ENCODE measurements at regions not wholly inside any gene's neighbourhood (a gene's known extent, or its start where the extent isn't known, plus 50 kb on each side); places are given as distances from the start of the nearest gene placed in this dataset.
"Not testable (repeated sequence)": the region's sequence is repeated elsewhere in the genome, so short reads cannot be mapped to it uniquely, and the experiment has no call there.

DNA sequence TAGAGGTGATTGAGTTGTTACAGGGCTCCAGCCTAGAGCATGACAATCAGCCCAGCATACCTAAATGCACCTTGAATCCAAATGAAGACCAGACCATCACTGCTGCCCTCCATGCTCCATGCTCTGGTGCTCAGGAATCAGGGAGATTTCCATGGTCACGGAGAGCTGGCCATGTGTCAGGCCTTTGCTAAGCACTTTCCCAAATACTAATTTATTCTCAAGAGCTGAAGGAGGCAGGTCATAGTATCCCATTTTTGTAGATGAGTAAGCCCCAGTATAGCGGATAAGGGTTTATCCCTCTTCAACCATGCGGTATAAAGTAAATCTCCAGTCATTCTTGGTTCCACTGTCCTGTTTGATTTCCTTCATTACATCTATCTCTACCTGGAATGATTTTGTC, 240.8 kb downstream of the TFAP2A start:
- ChIA-PET CTCF (no interaction called here), POLR2A (no interaction called here)
- intact Hi-C loops (cut with micrococcal nuclease) (no loop called here), dilution Hi-C loops (cut with MboI; ENCODE audit: extremely low pct_ligation_motif_present, low sequenced_read_pairs) (no loop called here)
- Histone ChIP-seq H3K27ac (ENCODE audit: insufficient read depth, low read depth, low read length) (no peak overlapping the region), H3K9me3 (replicated peaks; ENCODE audit: control insufficient read depth, insufficient read depth, low read length) (peaks cover 2% of the 10 kb centered on the region), H3K4me3 (replicated peaks in 1 of 3; ENCODE audit: insufficient read depth in 1 of 3, low read depth in 1 of 3, low read length in 3 of 3) (no peak overlapping the region), H3K9ac (replicated peaks; ENCODE audit: extremely low read depth, insufficient read depth, low read length) (no peak overlapping the region), H2AFZ (ENCODE audit: low read depth, low read length) (no peak overlapping the region), H4K20me1 (replicated peaks; ENCODE audit: control insufficient read depth, extremely low read depth, insufficient read depth, low read length) (no peaks in the 10 kb centered on the region), H3K9me1 (replicated peaks; ENCODE audit: control insufficient read depth, extremely low read depth, insufficient read depth, low read length) (no peaks in the 10 kb centered on the region), H3K27me3 (ENCODE audit: control insufficient read depth in 2 of 2, insufficient read depth in 2 of 2, low read length in 2 of 2) (no peaks in the 10 kb centered on the region), H3K4me1 (ENCODE audit: control insufficient read depth, extremely low read depth, insufficient read depth, low read length) (no peaks in the 10 kb centered on the region), H3K4me2 (ENCODE audit: insufficient read depth, low read length) (no peak overlapping the region), H3K79me2 (ENCODE audit: control insufficient read depth, insufficient read depth, low read length) (no peaks in the 10 kb centered on the region), H3K36me3 (ENCODE audit: control insufficient read depth in 2 of 2, extremely low read depth in 1 of 2, insufficient read depth in 2 of 2, low read length in 2 of 2) (no peaks in the 10 kb centered on the region)
- no peak for TF ChIP-seq POLR2AphosphoS5 (IDR thresholded peaks at IDR 0.05; ENCODE audit: insufficient read depth, low read depth, low read length)
- no peak for TF ChIP-seq POLR2A (IDR thresholded peaks at IDR 0.05; ENCODE audit: low read depth, low read length)
- TF ChIP-seq MYC (IDR thresholded peaks at IDR 0.05; ENCODE audit: low read depth, low read length): no peak
- TF ChIP-seq, protein P1, sequence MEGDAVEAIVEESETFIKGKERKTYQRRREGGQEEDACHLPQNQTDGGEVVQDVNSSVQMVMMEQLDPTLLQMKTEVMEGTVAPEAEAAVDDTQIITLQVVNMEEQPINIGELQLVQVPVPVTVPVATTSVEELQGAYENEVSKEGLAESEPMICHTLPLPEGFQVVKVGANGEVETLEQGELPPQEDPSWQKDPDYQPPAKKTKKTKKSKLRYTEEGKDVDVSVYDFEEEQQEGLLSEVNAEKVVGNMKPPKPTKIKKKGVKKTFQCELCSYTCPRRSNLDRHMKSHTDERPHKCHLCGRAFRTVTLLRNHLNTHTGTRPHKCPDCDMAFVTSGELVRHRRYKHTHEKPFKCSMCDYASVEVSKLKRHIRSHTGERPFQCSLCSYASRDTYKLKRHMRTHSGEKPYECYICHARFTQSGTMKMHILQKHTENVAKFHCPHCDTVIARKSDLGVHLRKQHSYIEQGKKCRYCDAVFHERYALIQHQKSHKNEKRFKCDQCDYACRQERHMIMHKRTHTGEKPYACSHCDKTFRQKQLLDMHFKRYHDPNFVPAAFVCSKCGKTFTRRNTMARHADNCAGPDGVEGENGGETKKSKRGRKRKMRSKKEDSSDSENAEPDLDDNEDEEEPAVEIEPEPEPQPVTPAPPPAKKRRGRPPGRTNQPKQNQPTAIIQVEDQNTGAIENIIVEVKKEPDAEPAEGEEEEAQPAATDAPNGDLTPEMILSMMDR (IDR thresholded peaks at IDR 0.05; ENCODE audit: extremely low read depth in 1 of 2, insufficient read depth in 1 of 2, low read depth in 1 of 2, low read length in 2 of 2): no peak
- TF ChIP-seq GATA2 (IDR thresholded peaks at IDR 0.05; ENCODE audit: insufficient read depth, insufficient read length, low read depth, low read length): no peak
- TF ChIP-seq JUN (IDR thresholded peaks at IDR 0.05; ENCODE audit: borderline replicate concordance, insufficient read depth, insufficient read length, low read depth): no peak
- no peak for TF ChIP-seq EZH2 (IDR thresholded peaks at IDR 0.05; ENCODE audit: borderline replicate concordance, low read depth, low read length, severe bottlenecking)
- no peak for TF ChIP-seq FOS (IDR thresholded peaks at IDR 0.05; ENCODE audit: borderline replicate concordance, insufficient read depth, low read length)
- TF ChIP-seq, protein P2, sequence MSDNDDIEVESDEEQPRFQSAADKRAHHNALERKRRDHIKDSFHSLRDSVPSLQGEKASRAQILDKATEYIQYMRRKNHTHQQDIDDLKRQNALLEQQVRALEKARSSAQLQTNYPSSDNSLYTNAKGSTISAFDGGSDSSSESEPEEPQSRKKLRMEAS (IDR thresholded peaks at IDR 0.05; ENCODE audit: insufficient read depth, insufficient read length): no peak
- no TSS peak for BruUV-seq (replicated peaks)
- FAIRE-seq (no peak), DNase-seq (ENCODE audit: low read depth, low spot score) (no peak)

DNA sequence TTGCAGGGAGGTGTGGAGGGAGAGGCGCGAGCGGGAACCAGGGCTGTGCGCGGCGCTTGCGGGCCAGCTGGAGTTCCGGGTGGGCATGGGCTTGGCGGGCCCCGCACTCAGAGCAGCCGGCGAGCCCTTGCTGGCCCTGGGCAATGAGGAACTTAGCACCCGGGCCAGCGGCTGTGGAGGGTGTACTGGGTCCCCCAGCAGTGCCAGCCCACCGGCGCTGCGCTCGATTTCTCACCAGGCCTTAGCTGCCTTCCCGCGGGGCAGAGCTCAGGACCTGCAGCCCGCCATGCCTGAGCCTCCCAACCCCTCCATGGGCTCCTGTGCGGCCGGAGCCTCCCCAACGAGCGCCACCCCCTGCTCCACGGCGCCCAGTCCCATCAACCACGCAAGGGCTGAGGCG, 243.2 kb downstream of the TFAP2A start:
- H3K79me2 ChIP-seq (ENCODE audit: control insufficient read depth, insufficient read depth, low read length); H3K9me1 ChIP-seq (replicated peaks; ENCODE audit: control insufficient read depth, extremely low read depth, insufficient read depth, low read length); dilution Hi-C loops (cut with MboI; ENCODE audit: extremely low pct_ligation_motif_present, low sequenced_read_pairs); H3K9me3 ChIP-seq (replicated peaks; ENCODE audit: control insufficient read depth, insufficient read depth, low read length); intact Hi-C loops (cut with micrococcal nuclease); H3K4me3 ChIP-seq (replicated peaks in 1 of 3; ENCODE audit: insufficient read depth in 1 of 3, low read depth in 1 of 3, low read length in 3 of 3); H3K4me1 ChIP-seq (ENCODE audit: control insufficient read depth, extremely low read depth, insufficient read depth, low read length); H3K4me2 ChIP-seq (ENCODE audit: insufficient read depth, low read length); DNase-seq (ENCODE audit: low read depth, low spot score); H3K27ac ChIP-seq (ENCODE audit: insufficient read depth, low read depth, low read length); BruUV-seq (replicated peaks); H3K27me3 ChIP-seq (ENCODE audit: control insufficient read depth in 2 of 2, insufficient read depth in 2 of 2, low read length in 2 of 2); H3K9ac ChIP-seq (replicated peaks; ENCODE audit: extremely low read depth, insufficient read depth, low read length); H2AFZ ChIP-seq (ENCODE audit: low read depth, low read length); FAIRE-seq; H4K20me1 ChIP-seq (replicated peaks; ENCODE audit: control insufficient read depth, extremely low read depth, insufficient read depth, low read length); H3K36me3 ChIP-seq (ENCODE audit: control insufficient read depth in 2 of 2, extremely low read depth in 1 of 2, insufficient read depth in 2 of 2, low read length in 2 of 2); POLR2A ChIA-PET; CTCF ChIA-PET: not testable (repeated sequence)
